GM20000 (cell line): ENCODE measurements at regions not wholly inside any gene's neighbourhood (a gene's known extent, or its start where the extent isn't known, plus 50 kb on each side); places are given as distances from the start of the nearest gene placed in this dataset.

Experiments
- DNase-seq: peaks from one replicate; pipeline ENCODE4 v3.0.0; 2012; ENCODE audit warnings: low spot score
- TF ChIP-seq, protein P1 (sequence below): IDR thresholded peaks from 2 replicates; pipeline ENCODE4 v1.5.1; 2012; ENCODE audit warnings: mild to moderate bottlenecking, control low read depth; ENCODE audit errors: extremely low read depth, missing control alignments

DNA sequence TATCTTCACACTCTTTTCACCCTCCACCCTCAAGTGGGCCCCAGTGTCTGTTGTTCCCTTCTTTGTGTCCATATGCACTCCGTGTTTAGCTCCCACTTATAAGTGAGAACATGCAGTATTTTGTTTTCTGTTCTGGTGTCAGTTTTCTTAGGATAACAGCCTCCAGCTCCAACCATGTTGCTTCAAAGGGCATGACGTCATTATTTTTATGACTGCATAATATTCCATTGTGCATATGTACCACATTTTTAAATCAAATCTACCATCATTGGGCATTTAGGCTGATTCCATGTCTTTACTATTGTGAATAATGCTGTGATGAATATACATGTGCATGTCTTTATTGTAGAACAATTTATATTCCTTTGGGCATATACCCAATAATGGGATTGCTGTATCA, 140.3 kb downstream of the LYPLAL1 start:
- TF ChIP-seq, protein P1, sequence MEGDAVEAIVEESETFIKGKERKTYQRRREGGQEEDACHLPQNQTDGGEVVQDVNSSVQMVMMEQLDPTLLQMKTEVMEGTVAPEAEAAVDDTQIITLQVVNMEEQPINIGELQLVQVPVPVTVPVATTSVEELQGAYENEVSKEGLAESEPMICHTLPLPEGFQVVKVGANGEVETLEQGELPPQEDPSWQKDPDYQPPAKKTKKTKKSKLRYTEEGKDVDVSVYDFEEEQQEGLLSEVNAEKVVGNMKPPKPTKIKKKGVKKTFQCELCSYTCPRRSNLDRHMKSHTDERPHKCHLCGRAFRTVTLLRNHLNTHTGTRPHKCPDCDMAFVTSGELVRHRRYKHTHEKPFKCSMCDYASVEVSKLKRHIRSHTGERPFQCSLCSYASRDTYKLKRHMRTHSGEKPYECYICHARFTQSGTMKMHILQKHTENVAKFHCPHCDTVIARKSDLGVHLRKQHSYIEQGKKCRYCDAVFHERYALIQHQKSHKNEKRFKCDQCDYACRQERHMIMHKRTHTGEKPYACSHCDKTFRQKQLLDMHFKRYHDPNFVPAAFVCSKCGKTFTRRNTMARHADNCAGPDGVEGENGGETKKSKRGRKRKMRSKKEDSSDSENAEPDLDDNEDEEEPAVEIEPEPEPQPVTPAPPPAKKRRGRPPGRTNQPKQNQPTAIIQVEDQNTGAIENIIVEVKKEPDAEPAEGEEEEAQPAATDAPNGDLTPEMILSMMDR: no peak
- no peak for DNase-seq

DNA sequence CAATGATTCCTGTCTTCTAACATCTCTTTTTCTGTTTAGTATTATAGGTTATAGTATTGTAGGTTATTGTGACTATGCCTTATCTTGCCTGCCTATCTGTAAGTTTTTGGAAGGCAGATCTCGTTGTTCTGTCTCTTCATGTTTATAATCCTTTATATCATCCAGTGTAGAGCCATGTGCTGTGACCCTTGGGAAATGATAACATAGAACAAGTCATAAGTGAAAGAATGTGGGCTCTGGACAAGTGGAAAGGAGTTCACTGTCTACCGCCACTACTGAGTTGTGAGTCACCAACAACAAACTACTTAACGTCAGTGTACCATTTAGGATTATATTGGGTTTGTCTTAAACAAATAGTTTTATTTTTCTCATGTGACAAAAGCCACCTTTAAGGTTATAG, 139.3 kb downstream of the LYPLAL1 start:
- DNase-seq: no peak
- TF ChIP-seq, protein P1: no peak

DNA sequence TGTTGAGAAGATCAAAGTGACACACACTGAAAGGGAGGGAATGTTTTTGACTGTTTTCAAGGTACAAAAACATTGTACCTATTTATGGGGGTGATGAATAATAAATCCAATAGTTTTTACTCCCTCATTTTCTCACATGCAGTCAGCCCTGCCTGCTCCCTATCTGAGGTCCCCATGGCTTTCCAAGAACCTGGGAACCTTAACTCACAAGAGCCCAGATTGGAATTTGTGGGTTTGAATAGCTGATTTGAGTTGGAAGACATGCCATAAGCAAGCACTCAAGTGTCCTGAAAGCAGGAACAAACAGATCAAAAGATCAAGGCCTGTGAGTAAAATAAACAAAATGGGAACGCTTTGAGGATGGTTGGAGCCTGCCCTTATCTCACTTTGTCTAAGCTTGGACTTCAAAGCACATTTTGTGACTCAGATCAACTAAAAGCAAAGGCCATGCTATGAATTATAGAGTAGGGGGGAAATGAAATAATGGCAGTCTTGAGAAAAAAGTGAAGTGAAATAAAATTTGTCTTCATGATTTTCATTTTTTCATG, 136.6 kb downstream of the LYPLAL1 start:
- TF ChIP-seq, protein P1: no peak

DNA sequence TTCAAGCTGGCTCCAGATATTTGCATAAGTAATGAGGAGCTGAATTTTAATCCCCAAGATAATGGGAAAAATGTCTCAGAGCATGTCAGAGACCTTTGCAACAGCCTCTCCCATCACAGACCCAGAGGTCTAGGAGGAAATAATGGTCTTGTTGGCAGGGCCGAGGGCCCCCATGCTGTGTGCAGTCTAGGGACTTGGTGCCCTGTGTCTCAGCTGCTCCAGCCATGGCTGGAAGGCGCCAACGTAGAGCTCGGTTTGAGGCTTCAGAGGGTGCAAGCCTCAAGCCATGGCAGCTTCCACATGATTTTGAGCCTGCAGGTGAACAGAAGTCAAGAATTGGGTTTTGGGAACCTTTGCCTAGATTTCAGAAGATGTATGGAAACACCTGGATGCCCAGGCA, 134.7 kb downstream of the LYPLAL1 start:
- TF ChIP-seq, protein P1: no peak
- no peak for DNase-seq

More for the DNA sequence above, 136.6 kb downstream of the LYPLAL1 start:
- no peak for DNase-seq

DNA sequence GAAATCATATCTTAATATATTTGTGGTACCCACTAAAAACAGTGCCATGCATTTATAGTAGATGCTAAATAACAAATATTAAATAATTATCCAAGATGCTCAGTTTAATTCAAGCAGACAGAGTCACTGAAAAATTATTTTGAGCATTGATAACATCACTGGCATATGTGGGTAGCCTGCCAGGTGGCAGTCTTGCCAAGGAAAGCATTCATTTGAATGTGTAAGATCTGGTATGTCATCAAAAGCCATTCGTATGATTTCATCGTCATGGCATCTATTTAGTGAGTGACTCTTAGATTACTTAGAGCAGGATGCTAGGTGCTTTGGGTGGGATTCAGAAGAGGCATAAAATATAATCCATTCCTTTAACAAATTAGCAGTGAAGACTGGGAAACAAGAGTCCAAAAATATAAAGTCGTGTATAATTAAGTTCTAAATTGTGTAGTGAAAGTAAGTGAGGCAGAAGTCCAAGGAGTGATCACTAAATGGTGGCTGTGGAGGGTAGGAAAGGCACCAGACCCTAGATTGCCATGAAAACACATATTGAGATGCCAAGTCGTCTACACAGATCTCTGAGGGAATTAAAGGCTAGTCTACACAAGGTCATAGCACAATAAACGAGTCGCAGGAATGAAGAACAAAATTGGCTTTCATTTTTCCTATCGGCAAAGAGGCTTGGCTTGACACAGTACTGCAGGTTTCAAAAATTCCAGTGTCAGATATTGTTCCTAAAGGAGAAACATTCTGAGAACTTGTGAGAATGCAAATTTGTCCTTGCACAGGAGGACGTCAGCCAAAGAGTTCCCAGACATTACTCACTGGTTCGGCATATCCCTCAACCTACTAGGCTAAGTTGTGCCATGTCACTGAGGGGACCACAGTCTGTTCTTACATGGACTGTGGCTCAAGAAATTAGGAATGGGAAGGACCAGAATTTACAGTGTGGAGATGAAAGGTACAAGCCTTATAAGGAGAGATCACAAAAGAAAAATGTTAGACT, 130.8 kb downstream of the LYPLAL1 start:
- DNase-seq: no peak
- TF ChIP-seq, protein P1: no peak

DNA sequence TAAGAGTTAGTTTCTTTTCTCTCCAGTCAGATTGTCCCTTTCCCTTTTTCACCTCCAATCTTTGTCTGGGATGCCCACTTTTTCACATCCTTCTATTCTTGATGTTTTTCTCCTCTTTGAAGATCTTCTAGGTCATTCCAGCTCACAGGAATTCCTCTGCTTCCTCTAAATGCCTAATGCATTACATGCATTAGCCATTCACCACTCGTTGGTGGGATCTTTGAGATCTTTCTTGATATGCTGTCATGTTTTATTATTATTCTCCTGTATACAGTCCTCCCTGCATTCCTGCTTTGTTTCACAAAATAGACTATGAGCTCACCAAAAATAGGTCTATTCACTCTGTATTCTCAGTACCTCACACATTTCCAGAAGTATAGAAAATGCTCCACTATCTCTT, 129.0 kb downstream of the LYPLAL1 start:
- no peak for DNase-seq
- TF ChIP-seq, protein P1: no peak

DNA sequence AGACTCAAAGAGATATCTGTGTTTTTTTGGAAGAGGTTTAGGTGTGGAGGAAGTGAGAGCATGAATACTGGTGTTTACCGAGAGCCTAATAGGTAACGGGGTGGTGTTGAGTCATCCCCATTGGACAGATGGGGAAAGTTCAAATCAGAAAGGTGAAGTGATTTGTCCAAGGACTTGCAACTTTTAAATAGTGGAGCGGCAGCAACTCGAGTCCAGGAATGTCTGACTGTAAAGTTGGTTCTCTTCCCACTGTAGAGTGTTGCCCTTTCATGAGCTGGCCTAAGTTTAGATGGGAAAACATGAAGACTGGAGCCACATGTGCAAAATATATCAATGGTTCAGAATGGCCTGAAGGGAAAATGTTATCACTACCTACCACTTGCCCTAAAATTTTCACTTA, 125.7 kb downstream of the LYPLAL1 start:
- TF ChIP-seq, protein P1: no peak
- DNase-seq: no peak
